ENCODE measurements at regions not wholly inside any gene's neighbourhood (a gene's known extent, or its start where the extent isn't known, plus 50 kb on each side); places are given as distances from the start of the nearest gene placed in this dataset.
"Not testable (repeated sequence)": the region's sequence is repeated elsewhere in the genome, so short reads cannot be mapped to it uniquely, and the experiment has no call there.

- DNase-seq, result no peak
Observed at GRCh38 chr17:72366626-72367025, 245.8 kb downstream of the SOX9 start.

- no peak for DNase-seq
Observed at GRCh38 chr17:72368191-72368590, 247.4 kb downstream of the SOX9 start.

GRCh38 chr17:72369366-72369765 is 248.5 kb downstream of the SOX9 start:
- DNase-seq, result no peak

GRCh38 chr17:72370819-72371218 is 250.0 kb downstream of the SOX9 start:
- no peak for DNase-seq

GRCh38 chr17:72372185-72372584 is 251.4 kb downstream of the SOX9 start:
- no peak for DNase-seq

- no peak for DNase-seq
Observed at GRCh38 chr17:72373910-72374741, 253.3 kb downstream of the SOX9 start.

GRCh38 chr17:72376526-72377345 is 255.9 kb downstream of the SOX9 start:
- peak; percentile 87 for DNase-seq

- DNase-seq, result no peak
Observed at GRCh38 chr17:72378414-72379390, 257.9 kb downstream of the SOX9 start.

GRCh38 chr17:72379516-72379915 is 258.7 kb downstream of the SOX9 start:
- no peak for DNase-seq

- no peak for DNase-seq
Observed at GRCh38 chr17:72380120-72380519, 259.3 kb downstream of the SOX9 start.

- no peak for DNase-seq
Observed at GRCh38 chr17:72380737-72381136, 259.9 kb downstream of the SOX9 start.

GRCh38 chr17:72381597-72382397 is 261.0 kb downstream of the SOX9 start:
- DNase-seq, result no peak

GRCh38 chr17:72382971-72383722 is 262.3 kb downstream of the SOX9 start:
- DNase-seq, result no peak

- no peak for DNase-seq
Observed at GRCh38 chr17:72385475-72385874, 264.7 kb downstream of the SOX9 start.

GRCh38 chr17:72386173-72386572 is 265.4 kb downstream of the SOX9 start:
- DNase-seq, result not testable (repeated sequence)

- DNase-seq, result no peak
Observed at GRCh38 chr17:72386619-72387237, 265.9 kb downstream of the SOX9 start.

- DNase-seq, result no peak
Observed at GRCh38 chr17:72387487-72387886, 266.7 kb downstream of the SOX9 start.

- DNase-seq, result no peak
Observed at GRCh38 chr17:72387969-72388368, 267.1 kb downstream of the SOX9 start.

GRCh38 chr17:72388765-72389473 is 268.1 kb downstream of the SOX9 start:
- no peak for DNase-seq

Measured in skin of body (tissue), 1 donor.